KBM-7 (cell line): ENCODE measurements at regions not wholly inside any gene's neighbourhood (a gene's known extent, or its start where the extent isn't known, plus 50 kb on each side); places are given as distances from the start of the nearest gene placed in this dataset.

ENCODE experiments used
- DNase-seq: peaks from one replicate; pipeline ENCODE4 v3.0.0-alpha.2; 2015
- in situ Hi-C: fragments of 300-500 bp; cut with MboI; formaldehyde crosslinking; loops from 2 replicates; pipeline ENCODE4 v1.14.3; 2020; ENCODE audit warnings: low sequenced_read_pairs, low pct_unique_long_range_greater_than_20kb, mixed read lengths

DNA sequence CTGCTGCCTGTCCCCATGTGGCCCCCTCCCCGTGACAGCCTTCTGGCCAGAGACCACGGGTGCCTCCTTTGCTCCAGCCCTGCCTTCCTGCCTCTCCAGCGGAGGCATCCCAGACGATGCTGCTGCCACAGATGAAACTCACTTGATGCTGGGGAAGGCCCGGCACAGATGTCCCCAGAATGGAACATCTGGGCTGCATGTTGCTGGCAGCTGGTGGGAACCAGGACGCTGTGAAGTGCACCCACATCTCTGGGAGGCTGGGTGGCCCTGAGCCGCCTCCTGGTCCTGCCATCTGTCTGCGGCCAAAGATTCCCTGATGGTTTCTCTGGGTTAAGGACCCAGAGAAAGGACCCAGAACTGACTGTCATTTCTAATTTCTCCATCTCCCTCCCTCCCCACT, 51.9 kb upstream of the PTPRS start:
- in situ Hi-C loops, result no loop called here
- DNase-seq, result no peak

DNA sequence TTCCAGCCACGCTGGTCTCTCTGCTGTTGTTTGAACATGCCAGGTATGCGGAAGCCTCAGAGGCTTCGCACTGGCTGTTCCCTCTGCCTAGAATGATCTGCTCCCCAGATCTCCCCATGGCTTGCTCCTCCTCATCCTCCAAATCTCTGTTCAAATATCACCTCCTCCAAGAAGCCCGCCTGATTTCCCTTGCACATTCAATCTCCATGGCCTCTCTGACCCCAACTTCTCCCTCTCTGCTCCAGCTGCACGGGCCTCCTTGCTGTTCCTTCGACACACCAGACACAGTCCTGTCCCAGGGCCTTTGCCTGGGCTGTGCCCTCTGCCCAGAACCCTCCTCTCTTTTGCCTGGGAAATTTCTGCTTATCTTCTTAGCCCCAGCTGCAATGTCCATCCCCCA, 52.5 kb upstream of the PTPRS start:
- no peak for DNase-seq
- in situ Hi-C loops, result no loop called here

DNA sequence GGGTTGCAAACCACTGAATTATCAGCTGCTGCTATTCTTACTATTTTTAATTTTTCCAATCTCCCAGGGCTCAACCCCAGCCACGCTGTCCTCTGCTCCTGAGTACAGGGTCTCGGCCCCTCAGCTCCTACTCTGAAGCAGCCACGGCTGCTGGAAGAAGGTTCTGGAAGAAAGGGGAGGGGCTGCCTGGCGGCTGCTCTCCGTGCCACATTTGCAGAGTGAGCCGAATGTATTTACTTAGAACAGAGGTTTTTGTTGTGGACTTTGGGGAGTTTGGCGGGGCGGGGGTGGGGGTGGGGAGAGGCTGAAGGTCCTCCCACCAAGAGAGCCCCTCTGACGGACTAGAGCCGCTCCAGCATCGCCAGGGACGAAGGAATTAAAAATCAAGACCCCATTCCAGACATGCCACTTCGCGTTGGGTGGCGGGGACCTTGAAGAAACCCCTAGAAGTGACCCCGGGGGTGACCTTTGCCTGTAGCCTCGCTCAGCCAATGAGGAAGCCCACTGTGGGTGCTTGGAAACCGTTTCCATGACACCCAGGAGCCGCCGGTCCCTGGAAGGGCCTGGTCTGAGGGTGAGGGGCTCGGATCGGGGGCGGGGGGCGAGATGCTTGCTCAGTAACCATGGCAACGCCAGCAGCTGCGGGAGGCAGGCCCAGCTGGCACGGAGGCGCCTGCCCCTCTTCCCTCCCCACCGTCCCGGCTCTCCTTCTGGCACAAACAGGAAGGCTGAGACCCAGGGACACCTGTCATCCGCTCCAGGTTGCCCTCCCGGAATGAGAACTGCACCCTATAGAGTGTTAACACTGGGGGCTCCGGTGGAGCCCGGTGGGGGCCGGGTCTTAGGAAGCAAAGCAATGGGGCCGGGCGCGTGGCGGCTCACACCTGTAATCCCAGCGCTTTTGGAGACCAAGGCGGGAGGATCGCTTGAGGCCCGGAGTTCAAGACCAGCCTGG, 54.2 kb upstream of the PTPRS start:
- in situ Hi-C loops, result no loop called here
- DNase-seq, result no peak

DNA sequence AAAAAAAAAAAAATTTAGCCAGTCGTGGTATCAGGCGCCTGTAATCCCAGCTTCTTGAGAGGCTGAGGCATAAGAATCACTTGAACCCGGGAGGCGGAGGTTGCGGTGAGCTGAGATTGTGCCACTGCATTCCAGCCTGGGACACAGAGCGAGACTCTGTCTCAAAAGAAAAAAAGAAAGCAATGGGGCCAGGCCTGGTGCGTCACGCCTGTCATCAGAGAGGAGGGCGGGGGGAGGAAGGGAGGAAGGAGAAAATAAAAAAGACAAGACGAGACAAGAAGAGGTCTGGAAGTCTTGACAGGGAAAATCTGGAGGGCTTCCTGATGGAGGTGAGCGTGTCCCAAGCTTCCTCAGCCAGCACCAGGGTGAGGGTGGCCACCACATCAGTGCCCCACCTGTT, 54.9 kb upstream of the PTPRS start:
- no peak for DNase-seq
- in situ Hi-C loops, result no loop called here

DNA sequence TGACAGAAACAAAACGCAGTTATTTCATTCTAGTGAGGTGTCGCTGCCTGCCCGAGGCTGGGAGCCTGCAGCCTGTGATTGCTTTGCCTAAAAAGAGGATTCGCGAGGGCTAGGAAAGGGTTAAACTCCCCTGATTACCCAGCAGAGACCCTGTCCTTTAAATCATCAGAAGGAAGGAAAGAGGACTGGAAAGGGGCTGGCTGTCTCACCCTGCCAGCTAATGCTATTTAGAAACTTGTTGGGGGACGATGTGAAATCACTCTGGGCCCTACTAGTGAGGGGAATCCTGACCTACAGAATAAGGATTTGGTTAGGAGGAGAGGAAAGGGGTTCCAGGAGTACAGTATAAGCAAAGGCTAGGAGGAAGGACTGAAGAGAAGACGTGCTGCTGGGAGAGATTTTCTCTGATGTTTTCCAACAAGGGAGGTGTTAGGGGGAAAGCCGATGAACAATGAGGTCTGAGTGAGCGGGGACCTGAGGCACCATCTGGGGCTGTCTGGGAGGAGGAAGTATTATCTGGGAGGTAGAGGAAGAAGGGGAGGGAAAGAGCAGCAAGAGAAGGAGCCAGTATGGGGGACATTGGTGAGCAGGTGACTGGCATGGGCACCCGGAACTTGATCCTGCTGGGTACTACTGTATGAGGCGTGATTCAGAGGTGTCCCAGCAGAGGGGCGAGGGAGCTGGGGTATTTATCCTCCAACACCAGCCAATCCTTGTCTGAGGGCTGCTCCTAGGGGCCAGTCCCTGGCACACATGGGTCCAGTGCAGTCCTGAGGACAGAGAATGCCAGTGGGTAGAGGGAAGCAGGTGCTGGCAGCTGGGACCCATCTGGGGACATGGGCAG, 55.7 kb upstream of the PTPRS start:
- in situ Hi-C loops, result no loop called here
- no peak for DNase-seq

DNA sequence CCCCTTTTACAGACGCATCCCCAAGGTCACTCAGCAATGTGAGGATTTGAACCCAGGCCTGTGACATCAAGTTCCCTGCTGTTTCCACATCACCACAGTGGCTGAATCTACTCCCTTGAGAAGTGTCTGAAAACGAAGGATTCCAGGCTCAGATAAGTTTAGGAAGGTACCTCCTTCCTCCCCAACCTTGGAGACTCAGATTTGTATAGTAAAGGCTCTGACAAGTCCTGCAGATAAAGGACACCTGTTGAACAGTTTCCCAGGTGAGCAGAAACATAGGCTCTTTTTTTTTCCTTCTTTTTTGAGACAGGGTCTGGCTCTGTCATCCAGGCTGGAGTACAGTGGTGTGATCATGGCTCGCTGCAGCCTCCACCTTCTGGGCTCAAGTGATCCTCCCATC, 56.4 kb upstream of the PTPRS start:
- DNase-seq, result no peak
- in situ Hi-C loops, result no loop called here

DNA sequence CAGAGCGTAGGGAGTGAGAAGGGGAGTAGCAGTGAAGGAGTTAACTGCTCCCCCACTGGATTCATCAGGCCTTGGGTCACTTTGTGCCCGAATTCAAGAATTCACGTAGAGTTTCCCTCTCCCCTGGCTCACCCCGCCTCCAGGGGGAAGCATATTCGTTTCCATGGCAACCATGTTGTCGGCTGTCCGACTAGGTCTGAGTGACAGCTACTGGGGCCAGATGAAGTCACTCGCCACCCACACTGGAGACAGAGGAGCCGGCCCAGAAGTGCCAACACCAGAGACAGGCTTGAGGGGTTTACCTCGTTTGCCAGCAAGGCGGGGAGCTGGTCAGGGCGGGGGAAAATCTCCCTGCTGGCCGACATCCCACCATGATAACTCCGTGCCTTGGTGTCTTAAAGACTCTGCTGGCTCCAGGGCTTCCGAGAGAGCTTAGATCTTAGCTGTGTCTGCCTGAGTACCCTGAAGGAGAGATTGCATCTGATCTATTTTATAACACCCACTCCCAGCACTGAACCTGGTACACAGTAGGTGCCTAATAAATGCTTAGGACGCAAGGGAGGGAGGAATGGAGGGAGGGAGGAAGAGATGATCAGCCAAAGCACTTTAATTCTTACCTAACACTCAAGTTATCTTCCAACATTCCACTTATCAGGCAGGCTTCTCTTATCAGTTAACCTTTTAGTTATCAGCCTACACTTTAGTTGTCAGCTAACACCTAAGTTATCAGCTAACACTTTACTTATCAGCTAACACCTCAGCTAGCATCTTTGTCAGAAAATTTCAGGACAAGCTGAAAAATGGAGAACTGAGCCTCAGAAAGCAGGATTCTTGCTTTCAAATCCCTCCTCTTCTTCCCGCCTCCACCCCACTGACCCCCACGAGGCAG, 57.2 kb upstream of the ZNRF4 start:
- in situ Hi-C loops, result no loop called here
- peak; percentile 20 for DNase-seq

DNA sequence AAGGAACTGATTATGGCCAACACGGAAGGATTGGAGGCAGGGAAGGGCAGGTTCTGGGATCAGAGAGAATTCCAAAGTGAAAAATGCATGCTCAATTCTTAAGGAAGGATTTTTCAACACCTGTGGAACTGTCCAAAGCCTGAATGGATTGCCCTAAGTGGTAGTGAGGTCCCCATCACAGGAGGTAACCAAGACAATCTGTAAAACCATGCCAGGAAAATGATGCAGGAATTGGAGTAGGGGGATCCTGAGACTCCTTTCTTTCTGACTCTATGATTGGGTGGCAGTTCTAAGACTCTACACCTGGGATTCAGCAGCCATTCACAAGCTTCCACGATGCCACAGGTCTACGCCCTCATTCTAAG, 56.5 kb upstream of the ZNRF4 start:
- in situ Hi-C loops, result no loop called here
- DNase-seq, result no peak

DNA sequence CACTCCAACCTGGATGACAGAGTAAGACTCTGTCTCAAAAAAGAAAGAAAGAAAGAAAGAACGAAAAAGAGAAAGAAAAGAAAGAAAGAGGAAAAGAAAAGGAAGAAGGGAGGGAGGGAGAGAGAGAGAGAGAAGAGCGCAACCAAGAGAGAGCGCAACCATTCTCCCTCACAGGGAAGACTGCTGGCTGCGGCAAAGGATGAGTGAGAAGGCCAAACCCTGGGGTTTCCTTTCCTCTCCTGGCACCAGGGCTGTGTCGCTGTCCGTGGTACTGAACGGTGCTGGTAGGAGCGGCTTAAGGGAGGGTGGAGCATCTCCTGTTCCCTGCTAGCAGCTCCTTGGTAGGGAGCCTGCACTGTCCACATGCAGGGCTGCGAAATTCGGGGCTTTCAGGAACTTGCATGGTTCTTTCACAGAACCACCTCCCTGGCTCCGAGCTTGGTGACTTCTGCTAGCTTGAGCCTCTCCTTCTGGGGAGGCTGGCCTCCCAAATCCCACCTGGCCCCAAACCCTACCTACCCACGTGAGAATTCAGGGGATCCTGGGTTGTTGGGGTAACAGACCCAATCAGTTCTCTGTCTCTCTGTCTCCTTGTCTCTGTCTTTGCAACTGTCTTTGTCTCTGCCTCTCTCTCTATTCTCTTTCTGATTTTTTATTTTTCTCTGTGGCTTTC, 51.1 kb upstream of the ZNRF4 start:
- DNase-seq, result peak; percentile 89
- in situ Hi-C loops, result no loop called here
